ENCODE measurements at regions not wholly inside any gene's neighbourhood (a gene's known extent, or its start where the extent isn't known, plus 50 kb on each side); places are given as distances from the start of the nearest gene placed in this dataset.

- TF ChIP-seq MYC (IDR thresholded peaks at IDR 0.05; ENCODE audit: low read depth, low read length) (no peak), GATA2 (IDR thresholded peaks at IDR 0.05; ENCODE audit: insufficient read depth, insufficient read length, low read depth, low read length) (no peak), POLR2A (IDR thresholded peaks at IDR 0.05; ENCODE audit: low read depth, low read length) (no peak), FOS (IDR thresholded peaks at IDR 0.05; ENCODE audit: borderline replicate concordance, insufficient read depth, low read length) (no peak), CTCF (IDR thresholded peaks at IDR 0.05; ENCODE audit: extremely low read depth in 1 of 2, insufficient read depth in 1 of 2, low read depth in 1 of 2, low read length in 2 of 2) (no peak), JUN (IDR thresholded peaks at IDR 0.05; ENCODE audit: borderline replicate concordance, insufficient read depth, insufficient read length, low read depth) (no peak), MAX (IDR thresholded peaks at IDR 0.05; ENCODE audit: insufficient read depth, insufficient read length) (no peak), EZH2 (IDR thresholded peaks at IDR 0.05; ENCODE audit: borderline replicate concordance, low read depth, low read length, severe bottlenecking) (no peak), POLR2AphosphoS5 (IDR thresholded peaks at IDR 0.05; ENCODE audit: insufficient read depth, low read depth, low read length) (no peak)
- Histone ChIP-seq H3K79me2 (ENCODE audit: control insufficient read depth, insufficient read depth, low read length) (no peaks in the 10 kb centered on the region), H2AFZ (ENCODE audit: low read depth, low read length) (no peak overlapping the region), H3K9me1 (replicated peaks; ENCODE audit: control insufficient read depth, extremely low read depth, insufficient read depth, low read length) (no peaks in the 10 kb centered on the region), H3K9me3 (replicated peaks; ENCODE audit: control insufficient read depth, insufficient read depth, low read length) (no peaks in the 10 kb centered on the region), H3K4me3 (replicated peaks in 1 of 3; ENCODE audit: insufficient read depth in 1 of 3, low read depth in 1 of 3, low read length in 3 of 3) (no peak overlapping the region), H3K4me1 (ENCODE audit: control insufficient read depth, extremely low read depth, insufficient read depth, low read length) (no peaks in the 10 kb centered on the region), H3K27ac (ENCODE audit: insufficient read depth, low read depth, low read length) (no peak overlapping the region), H3K36me3 (ENCODE audit: control insufficient read depth in 2 of 2, extremely low read depth in 1 of 2, insufficient read depth in 2 of 2, low read length in 2 of 2) (no peaks in the 10 kb centered on the region), H3K4me2 (ENCODE audit: insufficient read depth, low read length) (no peak overlapping the region), H3K27me3 (ENCODE audit: control insufficient read depth in 2 of 2, insufficient read depth in 2 of 2, low read length in 2 of 2) (no peaks in the 10 kb centered on the region), H4K20me1 (replicated peaks; ENCODE audit: control insufficient read depth, extremely low read depth, insufficient read depth, low read length) (no peaks in the 10 kb centered on the region), H3K9ac (replicated peaks; ENCODE audit: extremely low read depth, insufficient read depth, low read length) (no peak overlapping the region)
- no TSS peak for BruUV-seq (replicated peaks)
- DNase-seq (ENCODE audit: low read depth, low spot score) (no peak), FAIRE-seq (no peak)
- dilution Hi-C loops (cut with MboI; ENCODE audit: extremely low pct_ligation_motif_present, low sequenced_read_pairs) (no loop called here), intact Hi-C loops (cut with micrococcal nuclease) (no loop called here)
- POLR2A ChIA-PET = no interaction called here
- CTCF ChIA-PET = no interaction called here
These were observed 144.4 kb downstream of the RMI1 start for GRCh38 chr9:84125046-84125445.

Data from endothelial cell of umbilical vein (primary cell).